ENCODE measurements at regions not wholly inside any gene's neighbourhood (a gene's known extent, or its start where the extent isn't known, plus 50 kb on each side); places are given as distances from the start of the nearest gene placed in this dataset.

Small RNA genes in the stretch of these regions (small RNA-seq; reads per million reads assigned to genes)
- 0 reads per million in 2 experiments for gene AL389895.1
